MCF 10A (cell line): ENCODE measurements at regions not wholly inside any gene's neighbourhood (a gene's known extent, or its start where the extent isn't known, plus 50 kb on each side); places are given as distances from the start of the nearest gene placed in this dataset.

Experiments
- BruUV-seq: library from RNA; stranded (reverse); fragments of 400-500 nt; replicated peaks from 2 replicates; lab custom pipeline; 2021; lab: Mats Ljungman, UMichigan
- CTCF ChIA-PET: fragments of 300-600 bp; sonication (Branson Sonifier 250); formaldehyde crosslinking; extraction: SDS; loops from one replicate; lab custom pipeline; 2021; ENCODE audit warnings: antibody characterized with exemption, inconsistent platforms; lab: Yijun Ruan, JAX
- POLR2A ChIA-PET: fragments of 300-600, 350-650 bp; sonication (Branson Sonifier 250); formaldehyde crosslinking; extraction: SDS; loops from one replicate; lab custom pipeline; 2020; ENCODE audit warnings: antibody characterized with exemption, inconsistent platforms; lab: Yijun Ruan, JAX
- DNase-seq: peaks from one replicate; pipeline ENCODE4 v3.0.0-alpha.2; 2018; ENCODE audit not compliant: unreplicated experiment
- H3K27ac Mint-ChIP-seq: one replicate; pipeline ENCODE4 v1.8.0; 2022; ENCODE audit warnings: mild to moderate bottlenecking, low read depth, mixed read lengths; ENCODE audit not compliant: unreplicated experiment
- H3K27me3 Mint-ChIP-seq: one replicate; pipeline ENCODE4 v1.8.0; 2022; ENCODE audit warnings: mixed read lengths; ENCODE audit not compliant: insufficient read depth, unreplicated experiment
- H3K36me3 Mint-ChIP-seq: one replicate; pipeline ENCODE4 v1.8.0; 2022; ENCODE audit warnings: mild to moderate bottlenecking, moderate library complexity, mixed read lengths; ENCODE audit not compliant: insufficient read depth, unreplicated experiment
- H3K4me1 Mint-ChIP-seq: one replicate; pipeline ENCODE4 v1.8.0; 2022; ENCODE audit warnings: mixed read lengths; ENCODE audit not compliant: insufficient read depth, unreplicated experiment
- H3K4me3 Mint-ChIP-seq: one replicate; pipeline ENCODE4 v1.8.0; 2022; ENCODE audit warnings: mild to moderate bottlenecking, moderate library complexity, mixed read lengths; ENCODE audit not compliant: unreplicated experiment
- H3K9me3 Mint-ChIP-seq: one replicate; pipeline ENCODE4 v1.8.0; 2022; ENCODE audit warnings: mixed read lengths; ENCODE audit not compliant: unreplicated experiment
- intact Hi-C: fragments of 100-400 bp; cut with micrococcal nuclease; formaldehyde crosslinking; loops from 2 replicates; pipeline ENCODE4 v1.14.1; 2022
- TF ChIP-seq, protein P1 (sequence below): fragments of 200-600 bp; IDR thresholded peaks from one replicate; pipeline ENCODE4 v1.8.0; 2022; ENCODE audit warnings: antibody characterized with exemption, mild to moderate bottlenecking; ENCODE audit not compliant: unreplicated experiment

DNA sequence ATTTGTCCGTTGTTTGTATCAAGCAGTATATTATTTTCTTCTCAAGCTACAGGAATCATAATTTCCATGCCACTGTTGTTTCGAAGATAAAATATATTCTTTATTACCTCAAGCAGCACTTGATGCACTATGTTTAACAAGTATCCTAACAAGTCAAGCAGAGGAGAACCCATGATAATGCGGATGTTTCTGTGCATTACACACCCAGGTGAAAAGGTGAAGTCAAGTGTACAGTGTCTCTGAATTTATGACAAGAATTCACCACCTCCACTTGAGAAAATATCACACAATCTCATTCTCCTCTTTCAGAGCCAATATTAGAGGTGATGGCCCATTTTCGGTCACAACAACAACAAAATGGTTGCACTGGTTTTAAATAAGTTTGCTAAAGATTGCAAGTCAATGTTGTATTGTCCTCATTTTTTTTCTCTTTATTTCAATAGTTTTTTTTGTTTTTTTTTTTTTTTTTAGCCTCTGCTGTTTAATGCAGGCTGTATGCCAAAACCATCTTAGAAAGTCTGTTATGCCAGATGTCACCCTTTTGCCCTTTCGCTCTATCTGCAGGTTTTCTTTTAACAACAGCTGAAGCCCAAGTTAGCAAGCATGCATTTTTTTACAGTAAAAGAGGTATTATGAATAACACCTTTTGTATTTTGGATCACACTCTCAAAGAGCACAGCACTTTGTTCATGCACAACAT, 568.7 kb upstream of the LRRN3 start:
- Mint-ChIP-seq H3K36me3 (peaks cover 31% of the 10 kb centered on the region), H3K27me3 (no peaks in the 10 kb centered on the region), H3K4me1 (peaks cover 8% of the 10 kb centered on the region), H3K27ac (no peak overlapping the region), H3K4me3 (no peak overlapping the region), H3K9me3 (peaks cover 7% of the 10 kb centered on the region)
- TF ChIP-seq, protein P1, sequence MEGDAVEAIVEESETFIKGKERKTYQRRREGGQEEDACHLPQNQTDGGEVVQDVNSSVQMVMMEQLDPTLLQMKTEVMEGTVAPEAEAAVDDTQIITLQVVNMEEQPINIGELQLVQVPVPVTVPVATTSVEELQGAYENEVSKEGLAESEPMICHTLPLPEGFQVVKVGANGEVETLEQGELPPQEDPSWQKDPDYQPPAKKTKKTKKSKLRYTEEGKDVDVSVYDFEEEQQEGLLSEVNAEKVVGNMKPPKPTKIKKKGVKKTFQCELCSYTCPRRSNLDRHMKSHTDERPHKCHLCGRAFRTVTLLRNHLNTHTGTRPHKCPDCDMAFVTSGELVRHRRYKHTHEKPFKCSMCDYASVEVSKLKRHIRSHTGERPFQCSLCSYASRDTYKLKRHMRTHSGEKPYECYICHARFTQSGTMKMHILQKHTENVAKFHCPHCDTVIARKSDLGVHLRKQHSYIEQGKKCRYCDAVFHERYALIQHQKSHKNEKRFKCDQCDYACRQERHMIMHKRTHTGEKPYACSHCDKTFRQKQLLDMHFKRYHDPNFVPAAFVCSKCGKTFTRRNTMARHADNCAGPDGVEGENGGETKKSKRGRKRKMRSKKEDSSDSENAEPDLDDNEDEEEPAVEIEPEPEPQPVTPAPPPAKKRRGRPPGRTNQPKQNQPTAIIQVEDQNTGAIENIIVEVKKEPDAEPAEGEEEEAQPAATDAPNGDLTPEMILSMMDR: no peak
- CTCF ChIA-PET: no interaction called here
- POLR2A ChIA-PET: interaction anchor here (0.7 kb wide), 1 partner anchor 9 kb away, joined by 3 read pairs; no protein-coding TSS in a partner anchor
- intact Hi-C loops: no loop called here
- DNase-seq: no peak
- BruUV-seq: no TSS peak

DNA sequence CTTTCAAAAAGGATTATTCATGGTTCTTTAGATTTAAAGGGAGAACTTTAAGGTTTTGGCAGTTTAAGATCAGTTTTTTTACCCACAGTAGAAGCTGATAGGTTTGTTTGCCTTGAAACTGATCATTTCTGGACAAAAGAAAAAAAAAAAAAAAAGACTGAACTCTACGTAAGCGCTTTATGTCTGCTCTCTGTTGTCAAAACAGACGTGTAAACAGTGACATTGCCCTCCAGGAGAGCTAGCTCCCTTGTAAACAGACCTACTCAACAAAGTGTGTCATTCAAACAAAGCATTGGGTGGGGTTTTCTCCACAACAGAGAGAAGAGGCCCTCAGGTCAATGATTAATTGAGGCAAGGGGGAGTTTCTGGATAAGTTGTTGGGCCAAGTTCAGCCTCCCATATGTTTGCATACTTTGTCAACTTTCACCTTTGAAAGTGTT, 568.1 kb upstream of the LRRN3 start:
- H3K27ac Mint-ChIP-seq: no peak overlapping the region
- BruUV-seq: no TSS peak
- TF ChIP-seq, protein P1: no peak
- peaks cover 8% of the 10 kb centered on the region for H3K4me1 Mint-ChIP-seq
- peaks cover 7% of the 10 kb centered on the region for H3K9me3 Mint-ChIP-seq
- intact Hi-C loops: no loop called here
- H3K4me3 Mint-ChIP-seq: no peak overlapping the region
- DNase-seq: peak; percentile 11
- H3K27me3 Mint-ChIP-seq: no peaks in the 10 kb centered on the region
- ChIA-PET POLR2A (no interaction called here), CTCF (no interaction called here)
- H3K36me3 Mint-ChIP-seq: peaks cover 31% of the 10 kb centered on the region

DNA sequence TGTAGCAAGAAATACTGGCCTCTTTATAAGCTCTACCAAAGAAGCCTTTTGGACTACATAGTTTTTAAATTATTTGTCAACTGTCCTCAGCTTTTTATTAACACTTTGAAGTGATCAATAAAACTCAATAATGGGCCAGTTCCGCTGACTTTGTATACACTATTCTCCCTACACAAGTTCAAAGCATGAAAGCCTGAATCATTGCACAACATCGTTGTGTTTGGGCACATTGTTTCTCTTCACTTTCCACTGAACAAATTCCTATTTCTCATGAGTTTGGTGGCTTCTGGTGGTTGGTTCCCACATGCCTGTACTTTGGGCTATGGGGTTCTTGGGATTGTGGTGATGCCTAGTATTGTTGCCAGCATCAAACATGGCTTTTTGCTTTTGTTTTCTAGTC, 561.8 kb upstream of the LRRN3 start:
- H3K4me3 Mint-ChIP-seq: no peak overlapping the region
- peaks cover 20% of the 10 kb centered on the region for H3K4me1 Mint-ChIP-seq
- H3K9me3 Mint-ChIP-seq: no peaks in the 10 kb centered on the region
- no TSS peak for BruUV-seq
- ChIA-PET POLR2A (no interaction called here), CTCF (no interaction called here)
- intact Hi-C loops: no loop called here
- no peak for DNase-seq
- TF ChIP-seq, protein P1: no peak
- H3K36me3 Mint-ChIP-seq: peaks cover 7% of the 10 kb centered on the region
- peak overlapping the region; percentile 63 for H3K27ac Mint-ChIP-seq
- H3K27me3 Mint-ChIP-seq: no peaks in the 10 kb centered on the region

DNA sequence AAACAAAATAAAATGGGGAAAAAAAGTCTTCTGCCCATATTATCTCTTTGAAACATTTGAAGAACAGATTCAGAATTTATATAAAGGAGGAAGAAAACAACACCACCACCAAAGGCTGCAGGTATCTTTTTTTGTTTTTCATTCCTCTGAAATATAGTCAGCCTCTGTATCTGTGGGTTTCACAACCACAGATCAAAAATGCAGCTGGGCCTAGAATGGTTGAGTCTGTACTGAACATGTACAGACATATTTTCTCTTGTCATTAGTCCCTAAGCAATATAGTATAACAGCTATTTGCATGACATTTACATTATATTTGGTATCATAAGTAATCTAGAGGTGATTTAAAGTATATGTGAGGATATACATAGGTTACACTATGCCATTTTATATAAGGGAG, 559.7 kb upstream of the LRRN3 start:
- peak; percentile 26 for DNase-seq
- BruUV-seq: no TSS peak
- H3K4me1 Mint-ChIP-seq: peaks cover 32% of the 10 kb centered on the region
- no peaks in the 10 kb centered on the region for H3K36me3 Mint-ChIP-seq
- H3K27me3 Mint-ChIP-seq: no peaks in the 10 kb centered on the region
- no peak overlapping the region for H3K4me3 Mint-ChIP-seq
- no peaks in the 10 kb centered on the region for H3K9me3 Mint-ChIP-seq
- peak overlapping the region; percentile 93 for H3K27ac Mint-ChIP-seq
- ChIA-PET CTCF (interaction anchor here (0.6 to 0.7 kb wide), 2 partner anchors 21 to 77 kb away, joined by 3 to 4 read pairs; no protein-coding TSS in a partner anchor), POLR2A (interaction anchor here (1.0 to 1.2 kb wide), 2 partner anchors 10 to 481 kb away, joined by 3 to 5 read pairs; no protein-coding TSS in a partner anchor)
- TF ChIP-seq, protein P1: no peak
- intact Hi-C loops: loop anchor here (5.0 kb wide), 1 partner anchor 36 kb away; no protein-coding TSS in a partner anchor
